Thyroid gland (tissue), 4 donors: ENCODE measurements at regions not wholly inside any gene's neighbourhood (a gene's known extent, or its start where the extent isn't known, plus 50 kb on each side); places are given as distances from the start of the nearest gene placed in this dataset.
"Not testable (repeated sequence)": the region's sequence is repeated elsewhere in the genome, so short reads cannot be mapped to it uniquely, and the experiment has no call there.

ENCODE experiments used
- DNase-seq, 2 donors: peaks; one replicate each; pipeline ENCODE4 v3.0.0-alpha.2; 2019
- H3K27ac ChIP-seq, 3 donors: fragments of 200-600 bp; sonication (generic); 1 replicate in 2 of 3; 2 replicates in 1 of 3; pipeline ENCODE4 v1.5.1; 2016 to 2019; ENCODE audit warnings: mild to moderate bottlenecking in 1 of 3, moderate library complexity in 1 of 3
- H3K27me3 ChIP-seq: fragments of 200-600 bp; sonication (generic); one replicate; pipeline ENCODE4 v1.5.1; 2019
- H3K36me3 ChIP-seq, 2 donors: fragments of 200-600 bp; sonication (generic); one replicate each; pipeline ENCODE4 v1.5.1; 2016 to 2019
- H3K4me1 ChIP-seq, 2 donors: fragments of 200-600 bp; sonication (generic); one replicate each; pipeline ENCODE4 v1.5.1; 2017 to 2019
- H3K4me3 ChIP-seq, 3 donors: fragments of 200-600 bp; sonication (generic); replicated peaks in 1 of 3; 1 replicate in 2 of 3; 2 replicates in 1 of 3; pipeline ENCODE4 v1.5.1; 2016; ENCODE audit warnings: mild to moderate bottlenecking in 1 of 3
- H3K9me3 ChIP-seq: fragments of 200-600 bp; sonication (generic); one replicate; pipeline ENCODE4 v1.5.1; 2017
- POLR2A ChIP-seq, 2 donors: fragments of 450-650 bp; IDR thresholded peaks; one replicate each; pipeline ENCODE4 v1.6.1; 2017; ENCODE audit warnings: antibody characterized with exemption in 2 of 2, mild to moderate bottlenecking in 2 of 2, moderate library complexity in 1 of 2
- WGBS, 2 donors: methylation state at CpG; one replicate each; pipeline ENCODE4 v1.1.5; 2017; 5-methylcytosine and 5-hydroxymethylcytosine counted together
- intact Hi-C: fragments of 100-400 bp; cut with DNase I; formaldehyde crosslinking; loops from one replicate; pipeline ENCODE4 v1.15.1; 2023
- TF ChIP-seq, protein P1 (sequence below), 6 experiments: fragments of 200-600 bp in 3 of 6; fragments of 450-650 bp in 3 of 6; sonication (generic) in 3 of 6; IDR thresholded peaks; one replicate each; pipeline ENCODE4 v1.5.1; 2016 to 2019; ENCODE audit warnings: antibody characterized with exemption in 6 of 6, mild to moderate bottlenecking in 2 of 6, inconsistent platforms in 1 of 6, moderate library complexity in 1 of 6

- Histone ChIP-seq H3K9me3 (no peaks in the 10 kb centered on the region), H3K27ac (no peak overlapping the region), H3K36me3 (no peaks in the 10 kb centered on the region), H3K4me3 (no peak overlapping the region), H3K4me1 (no peaks in the 10 kb centered on the region), H3K27me3 (no peaks in the 10 kb centered on the region)
- DNase-seq: no peak
- WGBS, 2 donors: 72 to 79% methylated on average over 1 of the region's 1 CpG
- intact Hi-C loops: no loop called here
- TF ChIP-seq, protein P1, sequence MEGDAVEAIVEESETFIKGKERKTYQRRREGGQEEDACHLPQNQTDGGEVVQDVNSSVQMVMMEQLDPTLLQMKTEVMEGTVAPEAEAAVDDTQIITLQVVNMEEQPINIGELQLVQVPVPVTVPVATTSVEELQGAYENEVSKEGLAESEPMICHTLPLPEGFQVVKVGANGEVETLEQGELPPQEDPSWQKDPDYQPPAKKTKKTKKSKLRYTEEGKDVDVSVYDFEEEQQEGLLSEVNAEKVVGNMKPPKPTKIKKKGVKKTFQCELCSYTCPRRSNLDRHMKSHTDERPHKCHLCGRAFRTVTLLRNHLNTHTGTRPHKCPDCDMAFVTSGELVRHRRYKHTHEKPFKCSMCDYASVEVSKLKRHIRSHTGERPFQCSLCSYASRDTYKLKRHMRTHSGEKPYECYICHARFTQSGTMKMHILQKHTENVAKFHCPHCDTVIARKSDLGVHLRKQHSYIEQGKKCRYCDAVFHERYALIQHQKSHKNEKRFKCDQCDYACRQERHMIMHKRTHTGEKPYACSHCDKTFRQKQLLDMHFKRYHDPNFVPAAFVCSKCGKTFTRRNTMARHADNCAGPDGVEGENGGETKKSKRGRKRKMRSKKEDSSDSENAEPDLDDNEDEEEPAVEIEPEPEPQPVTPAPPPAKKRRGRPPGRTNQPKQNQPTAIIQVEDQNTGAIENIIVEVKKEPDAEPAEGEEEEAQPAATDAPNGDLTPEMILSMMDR (IDR thresholded peaks at IDR 0.05): no peak
- TF ChIP-seq POLR2A (IDR thresholded peaks at IDR 0.05): no peak
Observed at GRCh38 chr2:83993873-83994632, 465.0 kb downstream of the SUCLG1 start.

DNA sequence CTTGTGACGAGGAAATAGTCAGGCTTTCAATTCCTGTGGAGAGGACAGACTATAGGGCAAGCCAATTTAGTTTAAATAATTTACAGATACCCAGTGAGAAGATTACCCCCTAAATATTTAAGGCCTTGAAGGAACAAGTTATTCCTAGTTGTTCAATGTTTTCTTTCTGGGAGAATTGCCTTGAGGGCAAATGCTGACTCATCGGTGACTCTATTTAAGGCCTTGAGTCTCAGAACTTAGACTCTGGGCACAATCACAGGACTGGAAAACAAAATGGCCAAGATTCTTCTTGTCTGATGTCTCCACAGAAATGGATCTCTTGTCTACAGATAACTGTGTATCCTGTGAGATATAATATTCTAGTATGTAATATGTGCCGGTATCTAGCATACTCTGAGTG lies 467.1 kb downstream of the SUCLG1 start:
- H3K27me3 ChIP-seq: no peaks in the 10 kb centered on the region
- no peak for DNase-seq
- H3K36me3 ChIP-seq: no peaks in the 10 kb centered on the region
- no peak overlapping the region for H3K4me3 ChIP-seq
- no peaks in the 10 kb centered on the region for H3K9me3 ChIP-seq
- no peak overlapping the region for H3K27ac ChIP-seq
- intact Hi-C loops: no loop called here
- no peak for TF ChIP-seq POLR2A (IDR thresholded peaks at IDR 0.05)
- TF ChIP-seq, protein P1 (IDR thresholded peaks at IDR 0.05): no peak
- 83 to 85% methylated on average over 3 of the region's 3 CpGs for WGBS, 2 donors
- H3K4me1 ChIP-seq: no peaks in the 10 kb centered on the region

DNA sequence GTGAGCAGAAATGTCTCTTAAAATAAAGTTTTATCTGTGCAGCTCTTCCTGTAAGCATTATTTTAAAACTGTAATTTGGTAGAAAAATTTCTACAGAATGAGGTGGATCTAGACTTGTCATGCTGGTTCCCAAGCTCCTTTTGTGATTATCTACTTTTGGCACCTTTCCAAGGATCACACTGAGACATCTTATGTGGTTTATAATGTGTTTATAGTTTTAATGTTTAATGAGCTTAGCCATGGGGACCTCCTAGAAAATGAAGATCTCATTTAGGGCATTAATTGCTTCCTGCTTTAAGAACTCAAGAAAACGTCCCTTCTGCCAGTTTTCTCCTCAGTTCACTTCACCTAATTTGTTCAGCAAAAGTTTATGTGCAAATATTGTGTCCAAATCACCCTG lies 468.4 kb downstream of the SUCLG1 start:
- Histone ChIP-seq H3K27me3 (no peaks in the 10 kb centered on the region), H3K27ac (no peak overlapping the region), H3K9me3 (no peaks in the 10 kb centered on the region), H3K4me3 (no peak overlapping the region), H3K36me3 (no peaks in the 10 kb centered on the region), H3K4me1 (no peaks in the 10 kb centered on the region)
- 30 to 41% methylated on average over 1 of the region's 1 CpG for WGBS, 2 donors
- no peak for DNase-seq
- TF ChIP-seq, protein P1 (IDR thresholded peaks at IDR 0.05): no peak
- TF ChIP-seq POLR2A (IDR thresholded peaks at IDR 0.05): no peak
- intact Hi-C loops: no loop called here

DNA sequence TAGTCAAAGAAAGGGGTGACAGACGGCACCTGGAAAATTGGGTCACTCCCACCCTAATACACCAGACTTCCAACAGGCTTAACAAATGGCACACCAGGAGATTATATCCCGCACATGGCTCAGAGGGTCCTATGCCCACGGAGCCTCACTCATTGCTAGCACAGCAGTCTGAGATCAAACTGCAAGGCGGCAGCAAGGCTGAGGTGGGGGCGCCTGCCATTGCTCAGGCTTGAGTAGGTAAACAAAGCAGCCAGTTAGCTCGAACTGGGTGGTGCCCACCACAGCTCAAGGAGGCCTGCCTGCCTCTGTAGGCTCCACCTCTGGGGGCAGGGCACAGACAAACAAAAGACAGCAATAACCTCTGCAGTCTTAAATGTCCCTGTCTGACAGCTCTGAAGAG lies 482.5 kb downstream of the SUCLG1 start:
- WGBS, 2 donors: 92 to 93% methylated on average over 2 to 6 of the region's 6 CpGs
- H3K9me3 ChIP-seq, H3K36me3 ChIP-seq, H3K4me3 ChIP-seq, intact Hi-C loops, H3K27me3 ChIP-seq, H3K27ac ChIP-seq, H3K4me1 ChIP-seq, DNase-seq: not testable (repeated sequence)

DNA sequence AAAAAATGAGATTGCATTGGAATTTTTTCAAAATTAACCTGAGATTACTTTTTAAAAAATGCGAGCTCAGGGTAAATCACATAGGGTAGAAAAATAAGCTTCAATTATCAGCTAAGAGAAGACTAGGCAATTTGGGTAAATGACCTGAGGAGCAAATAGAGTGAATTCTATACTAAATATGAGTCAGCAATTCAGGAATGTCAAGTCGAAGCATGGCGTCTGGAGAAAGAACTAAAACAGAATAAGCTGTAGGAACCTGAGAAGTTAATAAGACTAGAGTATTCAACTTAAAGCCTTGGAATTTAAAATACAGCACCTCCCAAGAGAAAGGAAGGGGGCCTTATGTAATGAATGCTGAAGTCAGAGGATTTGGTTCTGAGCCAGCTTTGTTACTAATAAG lies 487.0 kb downstream of the SUCLG1 start:
- Histone ChIP-seq H3K9me3 (no peaks in the 10 kb centered on the region), H3K27me3 (no peaks in the 10 kb centered on the region), H3K4me1 (no peaks in the 10 kb centered on the region), H3K36me3 (no peaks in the 10 kb centered on the region), H3K4me3 (no peak overlapping the region), H3K27ac (no peak overlapping the region)
- DNase-seq: no peak
- 73 to 77% methylated on average over 3 of the region's 3 CpGs for WGBS, 2 donors
- TF ChIP-seq, protein P1 (IDR thresholded peaks at IDR 0.05): no peak
- TF ChIP-seq POLR2A (IDR thresholded peaks at IDR 0.05): no peak
- intact Hi-C loops: no loop called here
